Upper lobe of right lung (tissue), 1 donor: ENCODE measurements at regions not wholly inside any gene's neighbourhood (a gene's known extent, or its start where the extent isn't known, plus 50 kb on each side); places are given as distances from the start of the nearest gene placed in this dataset.

Experiments used
- ATAC-seq: fragments of 200-7000 bp; cut with Tn5 transposase; one replicate; pipeline ENCODE4 v1.9.1; 2020; ENCODE audit warnings: mild to moderate bottlenecking, moderate library complexity
- DNase-seq: peaks from one replicate; pipeline ENCODE4 v3.0.0-alpha.2; 2020
- H3K27ac ChIP-seq: fragments of 200-600 bp; one replicate; pipeline ENCODE4 v1.8.0; 2022
- H3K27me3 ChIP-seq: fragments of 200-600 bp; one replicate; pipeline ENCODE4 v1.8.0; 2022; ENCODE audit warnings: mild to moderate bottlenecking
- H3K36me3 ChIP-seq: fragments of 200-600 bp; one replicate; pipeline ENCODE4 v1.8.0; 2022
- H3K4me1 ChIP-seq: fragments of 200-600 bp; one replicate; pipeline ENCODE4 v1.8.0; 2022
- H3K4me3 ChIP-seq: fragments of 200-600 bp; one replicate; pipeline ENCODE4 v1.8.0; 2022; ENCODE audit warnings: mild to moderate bottlenecking
- H3K9me3 ChIP-seq: fragments of 200-600 bp; one replicate; pipeline ENCODE4 v1.8.0; 2022
- CTCF ChIP-seq: fragments of 200-600 bp; IDR thresholded peaks from one replicate; pipeline ENCODE4 v1.8.0; 2022; ENCODE audit warnings: antibody characterized with exemption
- intact Hi-C: fragments of 100-400 bp; cut with DNase I; formaldehyde crosslinking; loops from one replicate; pipeline ENCODE4 v1.11.0; 2022
- donor health status: DM: no; HTN: yes; CAD: no; lungs with severe emphysema.

GRCh38 chr2:226640501-226640900 is 159.1 kb downstream of the IRS1 start:
- Histone ChIP-seq H3K36me3 (no peaks in the 10 kb centered on the region), H3K4me3 (no peak overlapping the region), H3K27me3 (peaks cover 4% of the 10 kb centered on the region), H3K27ac (no peak overlapping the region), H3K9me3 (no peaks in the 10 kb centered on the region), H3K4me1 (no peaks in the 10 kb centered on the region)
- ATAC-seq = no peak
- DNase-seq = no peak
- TF ChIP-seq CTCF = no peak
- intact Hi-C loops = loop anchor here (10.0 kb wide), 1 partner anchor 154 kb away; the partner anchor contains the start of gene IRS1

DNA sequence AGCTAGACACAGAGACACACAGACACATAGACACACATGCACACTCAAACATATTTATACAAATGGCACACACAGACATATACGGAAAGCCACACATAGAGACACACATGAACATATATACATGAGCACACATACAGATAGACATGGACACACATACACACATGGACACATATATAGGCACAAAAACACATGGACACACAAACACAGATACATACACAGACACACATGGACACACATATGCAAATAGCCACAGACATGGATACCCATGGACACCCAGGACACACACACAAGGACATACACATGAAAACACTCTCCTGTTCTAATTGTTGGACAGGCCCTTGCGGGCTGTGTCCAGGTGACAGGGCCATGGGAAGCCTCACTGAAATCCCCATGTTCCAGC is 160.1 kb downstream of the IRS1 start:
- Histone ChIP-seq H3K9me3 (no peaks in the 10 kb centered on the region), H3K4me1 (no peaks in the 10 kb centered on the region), H3K27ac (no peak overlapping the region), H3K36me3 (no peaks in the 10 kb centered on the region), H3K27me3 (peaks cover 4% of the 10 kb centered on the region), H3K4me3 (no peak overlapping the region)
- intact Hi-C loops = no loop called here
- DNase-seq = no peak
- no peak for TF ChIP-seq CTCF
- no peak for ATAC-seq

GRCh38 chr2:226638576-226638975 is 161.0 kb downstream of the IRS1 start:
- no peak for DNase-seq
- no peak overlapping the region for H3K4me3 ChIP-seq
- no peak overlapping the region for H3K27ac ChIP-seq
- TF ChIP-seq CTCF = no peak
- no peaks in the 10 kb centered on the region for H3K36me3 ChIP-seq
- peaks cover 4% of the 10 kb centered on the region for H3K27me3 ChIP-seq
- H3K9me3 ChIP-seq = no peaks in the 10 kb centered on the region
- intact Hi-C loops = no loop called here
- no peaks in the 10 kb centered on the region for H3K4me1 ChIP-seq
- no peak for ATAC-seq

DNA sequence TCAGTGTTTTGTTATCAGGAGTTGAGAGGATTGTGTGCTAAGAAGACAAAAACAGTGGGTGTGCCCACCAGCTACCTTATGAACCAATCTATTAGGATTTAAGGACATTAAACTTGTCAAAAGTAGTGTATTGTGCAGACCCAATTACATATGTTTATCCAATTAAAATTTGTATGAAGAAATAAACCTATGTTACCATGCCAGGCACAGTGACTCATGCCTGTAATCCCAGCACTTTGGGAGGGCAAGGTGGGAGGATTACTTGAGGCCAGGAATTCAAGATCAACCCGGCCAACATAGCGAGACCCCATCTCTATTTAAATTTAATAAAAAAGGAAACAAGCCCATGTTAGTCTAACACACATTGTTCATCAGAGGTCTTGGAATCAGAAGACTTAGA is 162.2 kb downstream of the IRS1 start:
- peaks cover 4% of the 10 kb centered on the region for H3K27me3 ChIP-seq
- no peak overlapping the region for H3K4me3 ChIP-seq
- H3K4me1 ChIP-seq = no peaks in the 10 kb centered on the region
- TF ChIP-seq CTCF = no peak
- H3K36me3 ChIP-seq = no peaks in the 10 kb centered on the region
- ATAC-seq = no peak
- intact Hi-C loops = no loop called here
- no peak overlapping the region for H3K27ac ChIP-seq
- no peak for DNase-seq
- no peaks in the 10 kb centered on the region for H3K9me3 ChIP-seq

- no peak for TF ChIP-seq CTCF
- H3K4me1 ChIP-seq = no peaks in the 10 kb centered on the region
- no peak for ATAC-seq
- intact Hi-C loops = no loop called here
- no peaks in the 10 kb centered on the region for H3K9me3 ChIP-seq
- H3K27me3 ChIP-seq = peaks cover 4% of the 10 kb centered on the region
- DNase-seq = no peak
- no peak overlapping the region for H3K4me3 ChIP-seq
- no peaks in the 10 kb centered on the region for H3K36me3 ChIP-seq
- H3K27ac ChIP-seq = no peak overlapping the region
Observed at GRCh38 chr2:226636586-226636985, 163.0 kb downstream of the IRS1 start.

GRCh38 chr2:226634943-226635604 is 164.5 kb downstream of the IRS1 start:
- Histone ChIP-seq H3K27ac (no peak overlapping the region), H3K9me3 (no peaks in the 10 kb centered on the region), H3K36me3 (no peaks in the 10 kb centered on the region), H3K4me3 (no peak overlapping the region), H3K4me1 (no peaks in the 10 kb centered on the region), H3K27me3 (no peaks in the 10 kb centered on the region)
- no peak for ATAC-seq
- intact Hi-C loops = no loop called here
- TF ChIP-seq CTCF = no peak
- no peak for DNase-seq
